ENCODE measurements at regions not wholly inside any gene's neighbourhood (a gene's known extent, or its start where the extent isn't known, plus 50 kb on each side); places are given as distances from the start of the nearest gene placed in this dataset.

DNA sequence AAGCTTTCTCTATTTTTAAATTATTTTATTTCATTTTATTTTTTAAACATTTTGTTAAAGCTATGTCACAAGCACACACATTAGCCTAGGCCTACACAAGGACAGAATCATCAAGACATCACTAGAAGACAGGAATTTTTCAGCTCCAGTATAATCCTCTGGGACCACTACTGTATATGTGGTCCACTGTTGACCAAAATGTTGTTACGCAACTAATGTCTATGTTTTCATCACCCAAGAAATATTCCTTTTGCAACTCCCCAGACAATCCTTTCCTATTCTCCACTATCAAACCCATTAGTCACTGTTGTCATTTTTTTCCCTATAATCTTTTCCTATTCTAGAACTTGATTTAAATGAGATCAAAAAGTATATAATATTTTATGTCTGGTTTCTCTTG is 2371.7 kb upstream of the C9orf72 start:
- Mint-ChIP-seq H3K36me3 (ENCODE audit: insufficient read depth, unreplicated experiment) (no peaks in the 10 kb centered on the region), H3K4me3 (ENCODE audit: unreplicated experiment) (no peak overlapping the region)
- CTCF ChIA-PET, result no interaction called here

DNA sequence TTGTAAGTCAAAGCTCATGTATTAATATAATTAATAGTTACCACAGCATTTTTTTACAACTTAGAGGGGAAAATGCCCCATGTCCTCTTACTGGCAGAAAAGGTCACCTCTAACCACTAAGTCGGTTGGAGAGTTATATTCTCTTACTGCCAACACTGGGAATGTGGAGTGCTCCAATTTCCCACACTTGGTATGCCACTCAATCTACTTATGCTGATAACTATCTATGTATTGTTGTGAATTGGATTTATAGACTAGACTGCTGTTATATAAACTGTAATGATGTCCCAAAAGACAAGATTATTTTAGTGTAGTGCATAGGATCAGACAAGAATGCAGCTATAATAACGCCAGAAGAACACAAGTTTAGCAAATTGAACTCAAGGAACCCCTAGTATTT is 2385.2 kb upstream of the C9orf72 start:
- intact Hi-C loops (cut with micrococcal nuclease; ENCODE audit: unreplicated experiment), result no loop called here
- H3K4me1 Mint-ChIP-seq (ENCODE audit: low read depth, unreplicated experiment), result no peaks in the 10 kb centered on the region
- Histone ChIP-seq H3K9me3 (no peaks in the 10 kb centered on the region; the same call in 1 of the 2 replicates), H3K4me3 (ENCODE audit: low read depth, low read length) (no peak overlapping the region), H3K36me3 (ENCODE audit: control insufficient read depth, insufficient read depth, low read length) (no peaks in the 10 kb centered on the region), H3K27me3 (replicated peaks; ENCODE audit: control insufficient read depth, insufficient read depth, low read length) (no peaks in the 10 kb centered on the region), H3K4me1 (peaks cover 6% of the 10 kb centered on the region; the same call in 1 of the 2 replicates)
- no TSS peak for BruUV-seq (replicated peaks)
- no peak overlapping the region for H3K4me3 Mint-ChIP-seq (ENCODE audit: unreplicated experiment)
- TF ChIP-seq, protein P1, sequence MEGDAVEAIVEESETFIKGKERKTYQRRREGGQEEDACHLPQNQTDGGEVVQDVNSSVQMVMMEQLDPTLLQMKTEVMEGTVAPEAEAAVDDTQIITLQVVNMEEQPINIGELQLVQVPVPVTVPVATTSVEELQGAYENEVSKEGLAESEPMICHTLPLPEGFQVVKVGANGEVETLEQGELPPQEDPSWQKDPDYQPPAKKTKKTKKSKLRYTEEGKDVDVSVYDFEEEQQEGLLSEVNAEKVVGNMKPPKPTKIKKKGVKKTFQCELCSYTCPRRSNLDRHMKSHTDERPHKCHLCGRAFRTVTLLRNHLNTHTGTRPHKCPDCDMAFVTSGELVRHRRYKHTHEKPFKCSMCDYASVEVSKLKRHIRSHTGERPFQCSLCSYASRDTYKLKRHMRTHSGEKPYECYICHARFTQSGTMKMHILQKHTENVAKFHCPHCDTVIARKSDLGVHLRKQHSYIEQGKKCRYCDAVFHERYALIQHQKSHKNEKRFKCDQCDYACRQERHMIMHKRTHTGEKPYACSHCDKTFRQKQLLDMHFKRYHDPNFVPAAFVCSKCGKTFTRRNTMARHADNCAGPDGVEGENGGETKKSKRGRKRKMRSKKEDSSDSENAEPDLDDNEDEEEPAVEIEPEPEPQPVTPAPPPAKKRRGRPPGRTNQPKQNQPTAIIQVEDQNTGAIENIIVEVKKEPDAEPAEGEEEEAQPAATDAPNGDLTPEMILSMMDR (IDR thresholded peaks at IDR 0.05; ENCODE audit: insufficient read depth in 1 of 2, low read depth in 1 of 2, low read length in 1 of 2, severe bottlenecking in 1 of 2, unreplicated experiment in 1 of 2), result no peak
- no peaks in the 10 kb centered on the region for H3K9me3 Mint-ChIP-seq (ENCODE audit: unreplicated experiment)
- ChIA-PET POLR2A (no interaction called here), CTCF (no interaction called here)
- H3K36me3 Mint-ChIP-seq (ENCODE audit: insufficient read depth, unreplicated experiment), result no peaks in the 10 kb centered on the region
- no peaks in the 10 kb centered on the region for H3K27me3 Mint-ChIP-seq (ENCODE audit: insufficient read depth, unreplicated experiment)
- DNase-seq, result no peak
- no peak overlapping the region for H3K27ac Mint-ChIP-seq (ENCODE audit: unreplicated experiment)

More for the DNA sequence above, 2371.7 kb upstream of the C9orf72 start:
- TF ChIP-seq, protein P1 (IDR thresholded peaks at IDR 0.05; ENCODE audit: insufficient read depth in 1 of 2, low read depth in 1 of 2, low read length in 1 of 2, severe bottlenecking in 1 of 2, unreplicated experiment in 1 of 2), result no peak
- no peaks in the 10 kb centered on the region for H3K4me1 Mint-ChIP-seq (ENCODE audit: low read depth, unreplicated experiment)
- intact Hi-C loops (cut with micrococcal nuclease; ENCODE audit: unreplicated experiment), result no loop called here
- DNase-seq, result no peak
- H3K36me3 ChIP-seq (ENCODE audit: control insufficient read depth, insufficient read depth, low read length), result no peaks in the 10 kb centered on the region
- no peaks in the 10 kb centered on the region for H3K9me3 ChIP-seq
- no peak overlapping the region for H3K27ac Mint-ChIP-seq (ENCODE audit: unreplicated experiment)
- no TSS peak for BruUV-seq (replicated peaks)
- H3K27me3 Mint-ChIP-seq (ENCODE audit: insufficient read depth, unreplicated experiment), result peaks cover 2% of the 10 kb centered on the region
- H3K9me3 Mint-ChIP-seq (ENCODE audit: unreplicated experiment), result no peaks in the 10 kb centered on the region
- H3K27me3 ChIP-seq (replicated peaks; ENCODE audit: control insufficient read depth, insufficient read depth, low read length), result no peaks in the 10 kb centered on the region
- H3K4me1 ChIP-seq, result no peaks in the 10 kb centered on the region
- H3K4me3 ChIP-seq (ENCODE audit: low read depth, low read length), result no peak overlapping the region
- POLR2A ChIA-PET, result no interaction called here

DNA sequence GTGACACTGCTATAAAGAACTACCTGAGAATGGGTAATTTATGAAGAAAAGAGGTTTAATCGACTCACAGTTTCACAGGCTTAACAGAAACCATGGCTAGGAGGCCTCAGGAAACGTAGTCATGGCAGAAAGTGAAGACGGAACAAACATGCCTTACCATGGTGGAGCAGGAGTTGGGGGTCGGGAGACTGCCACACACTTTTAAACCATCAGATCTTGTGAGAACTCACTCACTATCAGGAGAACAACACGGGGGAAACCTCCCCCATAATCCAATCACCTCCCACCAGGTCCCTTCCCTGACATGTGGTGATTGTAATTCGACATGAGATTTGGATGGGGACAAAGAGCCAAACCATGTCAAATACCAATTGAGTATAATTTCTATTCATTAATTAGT is 2392.6 kb upstream of the C9orf72 start:
- no peak for DNase-seq
- intact Hi-C loops (cut with micrococcal nuclease; ENCODE audit: unreplicated experiment), result loop anchor here (10.0 kb wide), 1 partner anchor 131 kb away; no protein-coding TSS in a partner anchor
- H3K4me1 Mint-ChIP-seq (ENCODE audit: low read depth, unreplicated experiment), result no peaks in the 10 kb centered on the region
- Histone ChIP-seq H3K27me3 (replicated peaks; ENCODE audit: control insufficient read depth, insufficient read depth, low read length) (no peaks in the 10 kb centered on the region), H3K4me1 (no peaks in the 10 kb centered on the region), H3K9me3 (no peaks in the 10 kb centered on the region), H3K36me3 (ENCODE audit: control insufficient read depth, insufficient read depth, low read length) (no peaks in the 10 kb centered on the region), H3K4me3 (ENCODE audit: low read depth, low read length) (no peak overlapping the region)
- no peaks in the 10 kb centered on the region for H3K27me3 Mint-ChIP-seq (ENCODE audit: insufficient read depth, unreplicated experiment)
- POLR2A ChIA-PET, result no interaction called here
- H3K36me3 Mint-ChIP-seq (ENCODE audit: insufficient read depth, unreplicated experiment), result no peaks in the 10 kb centered on the region
- no peak overlapping the region for H3K4me3 Mint-ChIP-seq (ENCODE audit: unreplicated experiment)
- H3K9me3 Mint-ChIP-seq (ENCODE audit: unreplicated experiment), result no peaks in the 10 kb centered on the region
- TF ChIP-seq, protein P1 (IDR thresholded peaks at IDR 0.05; ENCODE audit: insufficient read depth in 1 of 2, low read depth in 1 of 2, low read length in 1 of 2, severe bottlenecking in 1 of 2, unreplicated experiment in 1 of 2), result no peak
- CTCF ChIA-PET, result no interaction called here
- no TSS peak for BruUV-seq (replicated peaks)
- H3K27ac Mint-ChIP-seq (ENCODE audit: unreplicated experiment), result no peak overlapping the region
